ENCODE measurements at regions not wholly inside any gene's neighbourhood (a gene's known extent, or its start where the extent isn't known, plus 50 kb on each side); places are given as distances from the start of the nearest gene placed in this dataset.

GRCh38 chr22:47734511-47734910, 972.1 kb downstream of the TBC1D22A start:
- H3K27me3 ChIP-seq, result peaks cover 0 to 10% (median 0%) of the 10 kb centered on the region in 3 donors
- TF ChIP-seq EP300 (IDR thresholded peaks at IDR 0.05), result no peak
- TF ChIP-seq POLR2A (IDR thresholded peaks at IDR 0.05), result no peak
- no peak for TF ChIP-seq POLR2AphosphoS5 (IDR thresholded peaks at IDR 0.05)
- TF ChIP-seq, protein P1, sequence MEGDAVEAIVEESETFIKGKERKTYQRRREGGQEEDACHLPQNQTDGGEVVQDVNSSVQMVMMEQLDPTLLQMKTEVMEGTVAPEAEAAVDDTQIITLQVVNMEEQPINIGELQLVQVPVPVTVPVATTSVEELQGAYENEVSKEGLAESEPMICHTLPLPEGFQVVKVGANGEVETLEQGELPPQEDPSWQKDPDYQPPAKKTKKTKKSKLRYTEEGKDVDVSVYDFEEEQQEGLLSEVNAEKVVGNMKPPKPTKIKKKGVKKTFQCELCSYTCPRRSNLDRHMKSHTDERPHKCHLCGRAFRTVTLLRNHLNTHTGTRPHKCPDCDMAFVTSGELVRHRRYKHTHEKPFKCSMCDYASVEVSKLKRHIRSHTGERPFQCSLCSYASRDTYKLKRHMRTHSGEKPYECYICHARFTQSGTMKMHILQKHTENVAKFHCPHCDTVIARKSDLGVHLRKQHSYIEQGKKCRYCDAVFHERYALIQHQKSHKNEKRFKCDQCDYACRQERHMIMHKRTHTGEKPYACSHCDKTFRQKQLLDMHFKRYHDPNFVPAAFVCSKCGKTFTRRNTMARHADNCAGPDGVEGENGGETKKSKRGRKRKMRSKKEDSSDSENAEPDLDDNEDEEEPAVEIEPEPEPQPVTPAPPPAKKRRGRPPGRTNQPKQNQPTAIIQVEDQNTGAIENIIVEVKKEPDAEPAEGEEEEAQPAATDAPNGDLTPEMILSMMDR (IDR thresholded peaks at IDR 0.05), result no peak
- H3K9me3 ChIP-seq, result peaks cover 0 to 22% (median 16%) of the 10 kb centered on the region in 4 donors
- 76 to 90% (median 85%) methylated on average over 6 to 7 of the region's 7 CpGs for WGBS, 5 donors
- intact Hi-C loops (cut with DNase I; ENCODE audit: low total_unique reads), result no loop called here
- DNase-seq, result no peak
- H3K4me1 ChIP-seq, result no peaks in the 10 kb centered on the region
- H3K36me3 ChIP-seq, result no peaks in the 10 kb centered on the region
- no peak overlapping the region for H3K27ac ChIP-seq
- no peak overlapping the region for H3K4me3 ChIP-seq

DNA sequence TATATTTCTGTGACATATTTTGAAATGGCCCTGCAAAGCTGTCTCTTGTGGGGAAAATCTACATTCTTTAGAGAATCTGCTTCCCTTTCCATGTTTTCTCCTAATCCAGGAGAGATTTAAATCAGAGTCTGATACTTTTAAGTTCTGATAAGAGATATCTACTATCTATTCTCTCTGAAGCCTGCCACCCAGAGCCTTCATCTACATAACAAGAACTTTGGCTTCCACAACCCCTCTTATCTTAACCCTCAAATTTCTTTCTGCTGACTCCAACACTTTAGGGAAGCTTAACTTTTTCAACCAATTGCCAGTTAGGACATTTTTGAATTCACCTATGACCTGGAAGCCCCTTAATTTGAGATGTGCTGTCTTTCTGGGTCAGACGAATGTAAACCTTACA, 965.2 kb downstream of the TBC1D22A start:
- no peak overlapping the region for H3K27ac ChIP-seq
- peaks cover 0 to 18% (median 0%) of the 10 kb centered on the region in 3 donors for H3K27me3 ChIP-seq
- no peak for TF ChIP-seq POLR2A (IDR thresholded peaks at IDR 0.05)
- TF ChIP-seq, protein P1 (IDR thresholded peaks at IDR 0.05), result no peak
- TF ChIP-seq POLR2AphosphoS5 (IDR thresholded peaks at IDR 0.05), result no peak
- no peak for TF ChIP-seq EP300 (IDR thresholded peaks at IDR 0.05)
- no peaks in the 10 kb centered on the region for H3K4me1 ChIP-seq
- H3K9me3 ChIP-seq, result peaks cover 0 to 24% (median 16%) of the 10 kb centered on the region in 4 donors
- intact Hi-C loops (cut with DNase I; ENCODE audit: low total_unique reads), result no loop called here
- 36 to 70% (median 42%) methylated on average over 1 of the region's 1 CpG for WGBS, 5 donors
- no peaks in the 10 kb centered on the region for H3K36me3 ChIP-seq
- no peak for DNase-seq
- H3K4me3 ChIP-seq, result no peak overlapping the region

GRCh38 chr22:47724751-47725150, 962.3 kb downstream of the TBC1D22A start:
- TF ChIP-seq POLR2AphosphoS5 (IDR thresholded peaks at IDR 0.05) (no peak), POLR2A (IDR thresholded peaks at IDR 0.05) (no peak), EP300 (IDR thresholded peaks at IDR 0.05) (no peak)
- TF ChIP-seq, protein P1 (IDR thresholded peaks at IDR 0.05), result no peak
- H3K27ac ChIP-seq, result no peak overlapping the region
- H3K4me1 ChIP-seq, result no peaks in the 10 kb centered on the region
- peaks cover 0 to 21% (median 0%) of the 10 kb centered on the region in 3 donors for H3K27me3 ChIP-seq
- H3K4me3 ChIP-seq, result no peak overlapping the region
- intact Hi-C loops (cut with DNase I; ENCODE audit: low total_unique reads), result no loop called here
- peaks cover 0 to 4% (median 1%) of the 10 kb centered on the region in 4 donors for H3K9me3 ChIP-seq
- H3K36me3 ChIP-seq, result no peaks in the 10 kb centered on the region
- 45 to 61% (median 49%) methylated on average over 2 of the region's 2 CpGs for WGBS, 5 donors
- DNase-seq, result no peak

- intact Hi-C loops (cut with DNase I; ENCODE audit: low total_unique reads), result no loop called here
- Histone ChIP-seq H3K4me1 (no peaks in the 10 kb centered on the region), H3K9me3 (no peaks in the 10 kb centered on the region), H3K27ac (no peak overlapping the region), H3K4me3 (no peak overlapping the region), H3K27me3 (peaks cover 0 to 29% (median 0%) of the 10 kb centered on the region in 3 donors), H3K36me3 (no peaks in the 10 kb centered on the region)
- TF ChIP-seq POLR2A (IDR thresholded peaks at IDR 0.05) (no peak), EP300 (IDR thresholded peaks at IDR 0.05) (no peak), POLR2AphosphoS5 (IDR thresholded peaks at IDR 0.05) (no peak)
- TF ChIP-seq, protein P1 (IDR thresholded peaks at IDR 0.05), result no peak
- DNase-seq, result no peak
- WGBS, 5 donors, result 49 to 63% (median 52%) methylated on average over 5 of the region's 5 CpGs
These were observed 961.6 kb downstream of the TBC1D22A start for GRCh38 chr22:47724030-47724429.
